H9 (cell line): ENCODE measurements at regions not wholly inside any gene's neighbourhood (a gene's known extent, or its start where the extent isn't known, plus 50 kb on each side); places are given as distances from the start of the nearest gene placed in this dataset.

Experiments used
- DNase-seq: peaks from one replicate; pipeline ENCODE4 v3.0.0-alpha.2; 2017
- H2AFZ ChIP-seq: one replicate; pipeline ENCODE4 v1.6.1; 2013; ENCODE audit warnings: mild to moderate bottlenecking, low read length, control low read depth, moderate library complexity
- H2AK5ac ChIP-seq: 2 replicates; pipeline ENCODE4 v1.6.1; 2013; ENCODE audit warnings: low read length, control low read depth, mixed read lengths; ENCODE audit not compliant: insufficient read length
- H2BK120ac ChIP-seq: one replicate; pipeline ENCODE4 v1.6.1; 2013; ENCODE audit warnings: low read depth, mild to moderate bottlenecking, low read length, control low read depth, inconsistent platforms; ENCODE audit not compliant: poor library complexity, severe bottlenecking
- H2BK12ac ChIP-seq: 2 replicates; pipeline ENCODE4 v1.6.1; 2013; ENCODE audit warnings: low read length, control low read depth, mixed read lengths, low read depth; ENCODE audit not compliant: insufficient read length
- H2BK15ac ChIP-seq: 2 replicates; pipeline ENCODE4 v1.6.1; 2013; ENCODE audit warnings: low read depth, low read length, control low read depth
- H2BK20ac ChIP-seq: one replicate; pipeline ENCODE4 v1.6.1; 2013; ENCODE audit warnings: low read depth, mild to moderate bottlenecking, low read length, control low read depth, inconsistent platforms; ENCODE audit not compliant: poor library complexity, severe bottlenecking
- H2BK5ac ChIP-seq: 2 replicates; pipeline ENCODE4 v1.6.1; 2013; ENCODE audit warnings: low read length, control low read depth, mixed read lengths; ENCODE audit not compliant: insufficient read length
- H3K14ac ChIP-seq: 2 replicates; pipeline ENCODE4 v1.6.1; 2013; ENCODE audit warnings: low read length, control low read depth; ENCODE audit not compliant: insufficient read depth
- H3K18ac ChIP-seq: 2 replicates; pipeline ENCODE4 v1.6.1; 2013; ENCODE audit warnings: low read depth, mild to moderate bottlenecking, mixed read lengths, low read length, control low read depth; ENCODE audit not compliant: insufficient read length
- H3K23ac ChIP-seq: 2 replicates; pipeline ENCODE4 v1.6.1; 2013; ENCODE audit warnings: low read length, control low read depth, mixed read lengths, low read depth; ENCODE audit not compliant: insufficient read length
- H3K23me2 ChIP-seq: 2 replicates; pipeline ENCODE4 v1.6.1; 2013; ENCODE audit warnings: low read depth, mild to moderate bottlenecking, mixed read lengths, low read length, control low read depth; ENCODE audit not compliant: insufficient read length, poor library complexity, severe bottlenecking
- H3K27ac ChIP-seq: 2 replicates; pipeline ENCODE4 v1.5.1; 2013; ENCODE audit warnings: low read length, control low read depth, mixed read lengths, low read depth; ENCODE audit not compliant: insufficient read length
- H3K27me3 ChIP-seq: 2 replicates; pipeline ENCODE4 v1.6.1; 2013; ENCODE audit warnings: low read length, control low read depth, inconsistent platforms; ENCODE audit not compliant: insufficient read depth
- H3K4ac ChIP-seq: 2 replicates; pipeline ENCODE4 v1.6.1; 2013; ENCODE audit warnings: low read depth, mild to moderate bottlenecking, control low read depth, inconsistent platforms, low read length, moderate library complexity
- H3K4me1 ChIP-seq: 2 replicates; pipeline ENCODE4 v1.6.1; 2013; ENCODE audit warnings: low read length, control low read depth, inconsistent platforms; ENCODE audit not compliant: insufficient read depth
- H3K4me2 ChIP-seq: 2 replicates; pipeline ENCODE4 v1.6.1; 2013; ENCODE audit warnings: low read length, control low read depth, mixed read lengths; ENCODE audit not compliant: insufficient read length, insufficient read depth
- H3K56ac ChIP-seq: 2 replicates; pipeline ENCODE4 v1.6.1; 2013; ENCODE audit warnings: low read depth, mild to moderate bottlenecking, mixed read lengths, low read length, control low read depth; ENCODE audit not compliant: insufficient read length
- H3K79me1 ChIP-seq: 2 replicates; pipeline ENCODE4 v1.6.1; 2013; ENCODE audit warnings: low read depth, mild to moderate bottlenecking, moderate library complexity, low read length, control low read depth, inconsistent platforms; ENCODE audit not compliant: insufficient read depth, poor library complexity, severe bottlenecking
- H3K79me2 ChIP-seq: 2 replicates; pipeline ENCODE4 v1.6.1; 2013; ENCODE audit warnings: low read length, control low read depth, inconsistent platforms; ENCODE audit not compliant: insufficient read depth
- H3K9ac ChIP-seq: 2 replicates; pipeline ENCODE4 v1.6.1; 2013; ENCODE audit warnings: low read length, control low read depth, mixed read lengths; ENCODE audit not compliant: insufficient read length; ENCODE audit errors: extremely low read depth
- H3K9me3 ChIP-seq: one replicate; pipeline ENCODE4 v1.6.1; 2013; ENCODE audit warnings: low read depth, low read length, inconsistent platforms; ENCODE audit not compliant: control insufficient read depth
- H3T11ph ChIP-seq: one replicate; pipeline ENCODE4 v1.6.1; 2013; ENCODE audit warnings: mild to moderate bottlenecking, low read length, control low read depth, inconsistent platforms
- H4K20me1 ChIP-seq: one replicate; pipeline ENCODE4 v1.6.1; 2013; ENCODE audit not compliant: control insufficient read depth, insufficient read length, insufficient read depth
- H4K5ac ChIP-seq: 2 replicates; pipeline ENCODE4 v1.6.1; 2013; ENCODE audit warnings: low read depth, mild to moderate bottlenecking, mixed read lengths, low read length, control low read depth; ENCODE audit not compliant: insufficient read length
- H4K8ac ChIP-seq: replicated peaks from 2 replicates; pipeline ENCODE4 v1.6.1; 2013; ENCODE audit warnings: low read length, control low read depth, mixed read lengths, low read depth; ENCODE audit not compliant: insufficient read length
- H4K91ac ChIP-seq: 2 replicates; pipeline ENCODE4 v1.6.1; 2013; ENCODE audit warnings: low read depth, mild to moderate bottlenecking, moderate library complexity, mixed read lengths, low read length, control low read depth; ENCODE audit not compliant: insufficient read length
- H3K27ac Mint-ChIP-seq, 3 experiments: 2 replicates in 2 of 3; 3 replicates in 1 of 3; pipeline ENCODE4 v1.8.0; 2020 to 2021; ENCODE audit warnings: mixed read lengths in 3 of 3, mild to moderate bottlenecking in 1 of 3, moderate library complexity in 1 of 3
- H3K27me3 Mint-ChIP-seq: 2 replicates; pipeline ENCODE4 v1.8.0; 2021; ENCODE audit warnings: low read depth, mild to moderate bottlenecking, moderate library complexity, mixed read lengths
- H3K36me3 Mint-ChIP-seq, 3 experiments: 2 replicates in 2 of 3; 3 replicates in 1 of 3; pipeline ENCODE4 v1.8.0; 2020 to 2021; ENCODE audit warnings: low read depth in 3 of 3, mixed read lengths in 3 of 3; ENCODE audit not compliant: insufficient read depth in 1 of 3
- H3K4me1 Mint-ChIP-seq, 2 experiments: 2 replicates each; pipeline ENCODE4 v1.8.0; 2020; ENCODE audit warnings: mixed read lengths in 2 of 2
- H3K4me3 Mint-ChIP-seq, 2 experiments: 2 replicates in 1 of 2; 3 replicates in 1 of 2; pipeline ENCODE4 v1.8.0; 2020 to 2021; ENCODE audit warnings: mild to moderate bottlenecking in 2 of 2, mixed read lengths in 2 of 2, moderate library complexity in 1 of 2
- H3K9me3 Mint-ChIP-seq, 2 experiments: 2 replicates in 1 of 2; 3 replicates in 1 of 2; pipeline ENCODE4 v1.8.0; 2020; ENCODE audit warnings: mild to moderate bottlenecking in 2 of 2, mixed read lengths in 2 of 2, moderate library complexity in 1 of 2
- CTCF ChIP-seq: fragments of 200-600 bp; sonication (generic); conservative IDR thresholded peaks from 3 replicates; pipeline ENCODE4 v1.8.0; 2021; ENCODE audit warnings: antibody characterized with exemption, mild to moderate bottlenecking
- WGBS: extraction: QIAGEN DNeasy Blood & Tissue Kit; methylation state at CpG from one replicate; pipeline ENCODE4 v1.1.7; 2013; ENCODE audit warnings: missing lambda C conversion rate, low lambda C conversion rate, mixed read lengths; ENCODE audit not compliant: insufficient read length; ENCODE audit errors: extremely low coverage; 5-methylcytosine and 5-hydroxymethylcytosine counted together

GRCh38 chr11:86180851-86181250 is 63.7 kb upstream of the EED start:
- no peaks in the 10 kb centered on the region for H3K27me3 ChIP-seq
- no peak for TF ChIP-seq CTCF
- Mint-ChIP-seq H3K27me3 (no peaks in the 10 kb centered on the region; the same call in none of the 2 replicates), H3K9me3 (no peaks in the 10 kb centered on the region), H3K4me1 (no peaks in the 10 kb centered on the region), H3K27ac (no peak overlapping the region), H3K36me3 (no peaks in the 10 kb centered on the region), H3K4me3 (no peak overlapping the region)
- no peak overlapping the region for H3K56ac ChIP-seq
- no peak overlapping the region for H3K23ac ChIP-seq
- H3K23me2 ChIP-seq: no peaks in the 10 kb centered on the region
- H3K9me3 ChIP-seq: no peaks in the 10 kb centered on the region
- H3K79me2 ChIP-seq: no peaks in the 10 kb centered on the region
- no peak overlapping the region for H2AK5ac ChIP-seq
- no peak overlapping the region for H4K5ac ChIP-seq
- H3K9ac ChIP-seq: no peak overlapping the region
- H3K4me1 ChIP-seq: no peaks in the 10 kb centered on the region
- H3K4me2 ChIP-seq: no peak overlapping the region
- H2BK20ac ChIP-seq: no peak overlapping the region
- H3K14ac ChIP-seq: no peak overlapping the region
- no peak overlapping the region for H4K8ac ChIP-seq
- H3K79me1 ChIP-seq: no peaks in the 10 kb centered on the region
- no peak for DNase-seq
- no peak overlapping the region for H3K18ac ChIP-seq
- no peak overlapping the region for H2BK5ac ChIP-seq
- no peak overlapping the region for H3T11ph ChIP-seq
- no peak overlapping the region for H4K91ac ChIP-seq
- no peak overlapping the region for H2BK12ac ChIP-seq
- no peak overlapping the region for H2BK15ac ChIP-seq
- no peak overlapping the region for H2BK120ac ChIP-seq
- H4K20me1 ChIP-seq: no peaks in the 10 kb centered on the region
- H3K27ac ChIP-seq: no peak overlapping the region
- H2AFZ ChIP-seq: no peak overlapping the region
- no peak overlapping the region for H3K4ac ChIP-seq
- no CpG with 5 or more reads among the region's 4 CpGs for WGBS
